ENCODE measurements at regions not wholly inside any gene's neighbourhood (a gene's known extent, or its start where the extent isn't known, plus 50 kb on each side); places are given as distances from the start of the nearest gene placed in this dataset.

- TF ChIP-seq POLR2AphosphoS5 (IDR thresholded peaks at IDR 0.05; ENCODE audit: low read depth, low read length) (no peak), POLR2A (IDR thresholded peaks at IDR 0.05; ENCODE audit: low read depth, low read length) (no peak)
Observed at GRCh38 chr3:147160984-147161383, 245.4 kb downstream of the ZIC4 start.

Measured in GM12891 (cell line).